Urothelium cell line (cell line): ENCODE measurements at regions not wholly inside any gene's neighbourhood (a gene's known extent, or its start where the extent isn't known, plus 50 kb on each side); places are given as distances from the start of the nearest gene placed in this dataset.
"Not testable (repeated sequence)": the region's sequence is repeated elsewhere in the genome, so short reads cannot be mapped to it uniquely, and the experiment has no call there.

ENCODE experiments used
- DNase-seq: peaks from one replicate; pipeline ENCODE4 v3.0.0; 2011; ENCODE audit warnings: low spot score, mixed read lengths
- FAIRE-seq: peaks from 2 replicates; lab custom pipeline; 2011; peaks lifted over from hg19 to GRCh38; lab: Jason Lieb, UNC

GRCh38 chr2:138298900-138299299 lies 202.7 kb upstream of the SPOPL start:
- DNase-seq, result no peak
- FAIRE-seq, result no peak

GRCh38 chr2:138306626-138307025 lies 194.9 kb upstream of the SPOPL start:
- FAIRE-seq, result no peak
- DNase-seq, result no peak

GRCh38 chr2:138307099-138307498 lies 194.5 kb upstream of the SPOPL start:
- no peak for FAIRE-seq
- DNase-seq, result no peak

GRCh38 chr2:138309760-138310159 lies 191.8 kb upstream of the SPOPL start:
- DNase-seq (no peak), FAIRE-seq (no peak)

- FAIRE-seq (no peak), DNase-seq (no peak)
These were observed 189.5 kb upstream of the SPOPL start for GRCh38 chr2:138312061-138312460.

- not testable (repeated sequence) for FAIRE-seq, DNase-seq
These were observed 186.0 kb upstream of the SPOPL start for GRCh38 chr2:138315619-138316018.

- DNase-seq, result no peak
- FAIRE-seq, result no peak
These were observed 182.0 kb upstream of the SPOPL start for GRCh38 chr2:138319616-138320015.

- no peak for FAIRE-seq
- DNase-seq, result no peak
These were observed 180.1 kb upstream of the SPOPL start for GRCh38 chr2:138321458-138321857.

GRCh38 chr2:138323382-138324067 lies 178.0 kb upstream of the SPOPL start:
- DNase-seq (no peak), FAIRE-seq (no peak)

- DNase-seq (no peak), FAIRE-seq (no peak)
These were observed 177.3 kb upstream of the SPOPL start for GRCh38 chr2:138324068-138324771.

GRCh38 chr2:138327967-138328366 lies 173.6 kb upstream of the SPOPL start:
- DNase-seq (no peak), FAIRE-seq (no peak)

GRCh38 chr2:138329162-138329561 lies 172.4 kb upstream of the SPOPL start:
- no peak for DNase-seq
- FAIRE-seq, result no peak

- no peak for FAIRE-seq
- no peak for DNase-seq
These were observed 172.0 kb upstream of the SPOPL start for GRCh38 chr2:138329591-138329990.

GRCh38 chr2:138333121-138333520 lies 168.4 kb upstream of the SPOPL start:
- no peak for FAIRE-seq
- DNase-seq, result no peak

GRCh38 chr2:138333677-138334076 lies 167.9 kb upstream of the SPOPL start:
- DNase-seq, result no peak
- no peak for FAIRE-seq

- FAIRE-seq, result no peak
These were observed 167.2 kb upstream of the SPOPL start for GRCh38 chr2:138334323-138334722.

GRCh38 chr2:138335036-138335435 lies 166.5 kb upstream of the SPOPL start:
- FAIRE-seq, result no peak

More at GRCh38 chr2:138334323-138334722, 167.2 kb upstream of the SPOPL start:
- no peak for DNase-seq

GRCh38 chr2:138336146-138336545 lies 165.4 kb upstream of the SPOPL start:
- no peak for FAIRE-seq
- no peak for DNase-seq

More at GRCh38 chr2:138335036-138335435, 166.5 kb upstream of the SPOPL start:
- no peak for DNase-seq

GRCh38 chr2:138355244-138355643 lies 146.3 kb upstream of the SPOPL start:
- no peak for DNase-seq
- no peak for FAIRE-seq

GRCh38 chr2:138356178-138356577 lies 145.4 kb upstream of the SPOPL start:
- FAIRE-seq (no peak), DNase-seq (no peak)

GRCh38 chr2:138359532-138359931 lies 142.0 kb upstream of the SPOPL start:
- DNase-seq (no peak), FAIRE-seq (no peak)

GRCh38 chr2:138364554-138365162 lies 136.9 kb upstream of the SPOPL start:
- no peak for DNase-seq
- FAIRE-seq, result no peak
